ENCODE measurements at regions not wholly inside any gene's neighbourhood (a gene's known extent, or its start where the extent isn't known, plus 50 kb on each side); places are given as distances from the start of the nearest gene placed in this dataset.
"Not testable (repeated sequence)": the region's sequence is repeated elsewhere in the genome, so short reads cannot be mapped to it uniquely, and the experiment has no call there.

DNA sequence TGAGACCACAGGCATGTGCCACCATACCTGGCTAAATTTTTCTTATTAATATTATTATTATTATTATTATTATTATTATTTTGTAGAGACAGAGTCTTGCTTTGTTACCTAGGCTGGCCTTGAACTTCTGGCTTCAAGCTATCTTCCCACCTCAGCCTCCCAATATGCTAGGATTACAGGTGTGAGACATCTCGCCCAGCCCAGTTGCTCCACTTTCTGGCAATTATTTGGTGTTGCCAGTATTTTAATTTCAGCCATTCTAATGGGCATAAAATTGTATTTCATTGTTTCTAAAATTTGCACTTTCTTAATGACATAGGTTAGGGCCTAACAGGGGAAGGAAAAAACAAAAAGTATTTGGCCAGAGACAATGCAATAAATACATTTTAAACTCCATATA lies 1217.6 kb upstream of the ALCAM start:
- Histone ChIP-seq H3K9me3 (no peaks in the 10 kb centered on the region), H3K27me3 (no peaks in the 10 kb centered on the region), H3K4me3 (no peak overlapping the region), H3K36me3 (no peaks in the 10 kb centered on the region)
- DNase-seq = no peak

GRCh38 chr3:104150724-104151123 lies 1216.0 kb upstream of the ALCAM start:
- Histone ChIP-seq H3K9me3 (no peaks in the 10 kb centered on the region), H3K36me3 (no peaks in the 10 kb centered on the region), H3K27me3 (no peaks in the 10 kb centered on the region), H3K4me3 (no peak overlapping the region)
- no peak for DNase-seq

- no peak for DNase-seq
- no peaks in the 10 kb centered on the region for H3K27me3 ChIP-seq
These were observed 1211.8 kb upstream of the ALCAM start for GRCh38 chr3:104154896-104155295.

DNA sequence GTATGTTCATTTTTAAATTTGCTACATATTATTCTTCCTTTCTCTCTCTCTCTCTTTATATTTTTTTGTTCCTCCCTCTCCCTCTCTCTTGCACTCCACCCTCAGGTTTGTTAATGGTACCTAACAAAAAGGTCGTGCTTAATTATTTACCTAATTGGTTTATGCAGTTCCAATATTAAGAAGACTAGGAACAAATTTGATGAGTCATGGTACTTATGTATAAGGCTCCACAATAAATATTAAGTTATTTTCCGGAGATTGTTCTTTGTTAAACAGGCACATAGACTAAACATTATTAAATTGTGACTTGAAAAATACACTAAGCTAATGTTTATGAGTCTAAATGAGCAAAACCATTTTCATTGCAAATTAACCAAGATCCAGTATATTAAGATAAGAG lies 1200.8 kb upstream of the ALCAM start:
- Histone ChIP-seq H3K9me3 (peaks cover 15% of the 10 kb centered on the region), H3K36me3 (no peaks in the 10 kb centered on the region), H3K4me3 (no peak overlapping the region), H3K27me3 (no peaks in the 10 kb centered on the region)
- no peak for DNase-seq

More at GRCh38 chr3:104154896-104155295, 1211.8 kb upstream of the ALCAM start:
- H3K9me3 ChIP-seq = no peaks in the 10 kb centered on the region
- H3K4me3 ChIP-seq = no peak overlapping the region
- no peaks in the 10 kb centered on the region for H3K36me3 ChIP-seq

- no peak overlapping the region for H3K4me3 ChIP-seq
- no peak for DNase-seq
- no peaks in the 10 kb centered on the region for H3K36me3 ChIP-seq
- H3K27me3 ChIP-seq = no peaks in the 10 kb centered on the region
- H3K9me3 ChIP-seq = peaks cover 15% of the 10 kb centered on the region
These were observed 1198.3 kb upstream of the ALCAM start for GRCh38 chr3:104168386-104168785.

DNA sequence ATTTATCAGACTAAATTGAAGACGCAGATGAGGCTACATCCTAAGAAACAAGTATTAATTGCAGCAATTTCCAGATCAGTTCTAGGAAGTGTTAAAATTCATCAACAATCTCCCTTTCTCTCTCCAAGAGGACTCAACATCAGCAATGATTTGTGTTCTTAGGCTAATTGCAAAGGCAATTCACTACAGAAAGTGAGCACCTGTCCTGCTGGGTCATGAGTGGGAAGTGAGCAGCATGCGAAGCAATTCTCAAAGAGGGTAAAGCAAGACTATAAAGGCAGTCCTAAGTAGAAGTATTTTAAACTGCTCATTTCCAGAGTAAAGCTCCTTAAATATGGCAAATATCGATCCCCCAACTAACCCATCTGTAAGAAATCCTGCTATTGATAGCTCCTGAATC lies 1191.0 kb upstream of the ALCAM start:
- Histone ChIP-seq H3K4me3 (no peak overlapping the region), H3K27me3 (no peaks in the 10 kb centered on the region), H3K36me3 (no peaks in the 10 kb centered on the region), H3K9me3 (no peaks in the 10 kb centered on the region)
- DNase-seq = no peak

GRCh38 chr3:104176706-104177105 lies 1190.0 kb upstream of the ALCAM start:
- Histone ChIP-seq H3K36me3 (no peaks in the 10 kb centered on the region), H3K9me3 (no peaks in the 10 kb centered on the region), H3K27me3 (no peaks in the 10 kb centered on the region), H3K4me3 (no peak overlapping the region)
- no peak for DNase-seq

DNA sequence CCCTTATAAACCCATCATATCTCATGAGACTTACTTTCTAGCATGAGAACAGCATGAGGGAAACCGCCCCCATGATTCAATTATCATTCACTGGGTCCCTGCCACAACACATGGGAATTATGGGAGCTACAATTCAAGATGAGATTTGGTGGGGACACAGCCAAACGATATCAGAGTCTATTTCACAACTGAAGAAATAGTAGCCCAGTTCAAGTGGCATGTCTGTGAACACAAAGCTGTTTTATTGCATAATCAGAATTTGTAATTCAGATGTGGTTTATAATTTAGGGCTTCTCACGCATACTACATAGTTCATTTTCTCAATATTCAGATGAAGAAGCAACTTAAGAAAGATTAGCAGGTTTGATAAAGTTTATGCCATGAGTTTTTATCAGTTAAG lies 1188.0 kb upstream of the ALCAM start:
- Histone ChIP-seq H3K36me3 (no peaks in the 10 kb centered on the region), H3K9me3 (no peaks in the 10 kb centered on the region), H3K4me3 (no peak overlapping the region), H3K27me3 (no peaks in the 10 kb centered on the region)
- DNase-seq = no peak

DNA sequence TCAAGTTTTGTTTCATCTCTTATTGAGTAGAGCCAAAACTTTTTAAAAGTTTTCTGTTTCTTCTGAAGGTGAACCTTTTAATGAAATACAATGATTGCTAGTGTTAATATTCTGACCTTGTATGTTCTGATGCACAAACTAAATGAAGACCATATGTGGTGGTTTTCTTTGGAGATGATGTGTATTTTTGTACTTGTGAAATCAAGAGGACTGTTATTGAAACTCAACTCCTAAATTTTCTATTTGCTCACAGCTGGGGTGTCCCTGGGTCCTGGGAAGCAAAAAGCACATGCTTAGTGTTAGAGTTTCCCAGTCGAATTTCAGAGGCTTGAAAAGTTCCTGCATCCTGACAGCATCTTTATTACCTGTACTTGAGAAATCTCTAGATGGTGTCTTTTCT lies 1185.8 kb upstream of the ALCAM start:
- no peak overlapping the region for H3K4me3 ChIP-seq
- H3K27me3 ChIP-seq = no peaks in the 10 kb centered on the region
- H3K36me3 ChIP-seq = no peaks in the 10 kb centered on the region
- DNase-seq = no peak
- no peaks in the 10 kb centered on the region for H3K9me3 ChIP-seq

DNA sequence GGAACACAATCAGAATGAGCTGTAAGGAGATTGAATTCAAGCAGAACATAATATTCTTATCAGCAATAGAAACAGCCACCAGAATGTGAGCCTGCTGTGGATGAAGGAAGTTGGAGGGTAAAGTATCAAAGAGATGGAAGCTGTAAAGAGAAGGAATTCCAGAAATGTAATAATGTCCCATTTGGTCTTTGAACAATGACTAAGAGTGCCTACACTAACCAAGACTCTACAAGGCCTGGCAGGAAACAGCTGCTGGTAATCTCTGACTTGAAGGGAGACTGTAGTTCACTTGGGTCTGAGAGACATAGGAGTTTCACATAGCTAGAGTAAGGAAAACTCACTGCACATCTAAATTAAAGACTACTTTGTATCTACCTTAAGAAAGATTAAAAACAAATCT lies 1176.0 kb upstream of the ALCAM start:
- Histone ChIP-seq H3K4me3 (no peak overlapping the region), H3K36me3 (no peaks in the 10 kb centered on the region), H3K9me3 (no peaks in the 10 kb centered on the region), H3K27me3 (no peaks in the 10 kb centered on the region)
- DNase-seq = no peak

- DNase-seq = no peak
- Histone ChIP-seq H3K9me3 (no peaks in the 10 kb centered on the region), H3K36me3 (no peaks in the 10 kb centered on the region), H3K27me3 (no peaks in the 10 kb centered on the region), H3K4me3 (no peak overlapping the region)
These were observed 1168.6 kb upstream of the ALCAM start for GRCh38 chr3:104198131-104198530.

DNA sequence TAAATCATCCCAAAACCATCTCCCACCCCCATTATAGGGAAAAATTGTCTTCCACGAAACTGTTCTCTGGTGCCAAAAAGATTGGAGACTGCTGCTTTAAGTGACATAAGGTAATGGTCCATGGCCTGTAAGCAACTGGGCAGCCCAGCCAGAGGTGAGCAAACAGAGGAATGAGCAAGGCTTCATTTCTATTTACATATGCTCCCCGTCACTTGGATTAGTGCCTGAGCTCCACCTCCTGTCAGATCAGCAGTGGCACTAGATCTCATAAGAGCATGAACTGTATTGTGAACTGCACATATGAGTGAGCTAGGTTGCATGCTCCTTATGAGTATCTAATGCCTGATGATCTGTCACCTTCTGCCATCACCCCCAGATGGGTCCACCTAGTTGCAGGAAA lies 1159.8 kb upstream of the ALCAM start:
- Histone ChIP-seq H3K4me3 (no peak overlapping the region), H3K36me3 (no peaks in the 10 kb centered on the region), H3K9me3 (no peaks in the 10 kb centered on the region), H3K27me3 (no peaks in the 10 kb centered on the region)
- no peak for DNase-seq

GRCh38 chr3:104214277-104214676 lies 1152.4 kb upstream of the ALCAM start:
- Histone ChIP-seq H3K9me3 (no peaks in the 10 kb centered on the region), H3K27me3 (no peaks in the 10 kb centered on the region), H3K36me3 (no peaks in the 10 kb centered on the region), H3K4me3 (no peak overlapping the region)
- no peak for DNase-seq

GRCh38 chr3:104214937-104215336 lies 1151.8 kb upstream of the ALCAM start:
- Histone ChIP-seq H3K4me3 (no peak overlapping the region), H3K36me3 (no peaks in the 10 kb centered on the region), H3K9me3 (no peaks in the 10 kb centered on the region), H3K27me3 (no peaks in the 10 kb centered on the region)
- DNase-seq = no peak

DNA sequence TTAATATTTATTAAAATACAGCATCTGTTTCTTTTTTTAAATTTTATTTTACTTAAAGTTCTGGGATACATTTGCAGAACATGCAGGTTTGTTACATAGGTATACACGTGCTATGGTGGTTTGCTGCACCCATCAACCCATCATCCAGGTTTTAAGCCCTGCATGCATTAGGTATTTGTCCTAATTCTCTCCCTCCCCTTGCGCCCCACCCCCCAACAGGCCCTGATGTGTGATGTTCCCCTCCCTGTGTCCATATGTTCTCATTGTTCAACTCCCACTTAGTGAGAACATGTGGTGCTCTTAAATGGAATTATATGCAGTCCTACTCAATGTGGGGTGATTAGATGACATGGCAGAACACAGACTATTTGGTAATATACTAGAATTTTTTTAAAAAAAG lies 1147.7 kb upstream of the ALCAM start:
- H3K27me3 ChIP-seq, DNase-seq, H3K9me3 ChIP-seq, H3K4me3 ChIP-seq, H3K36me3 ChIP-seq: not testable (repeated sequence)

DNA sequence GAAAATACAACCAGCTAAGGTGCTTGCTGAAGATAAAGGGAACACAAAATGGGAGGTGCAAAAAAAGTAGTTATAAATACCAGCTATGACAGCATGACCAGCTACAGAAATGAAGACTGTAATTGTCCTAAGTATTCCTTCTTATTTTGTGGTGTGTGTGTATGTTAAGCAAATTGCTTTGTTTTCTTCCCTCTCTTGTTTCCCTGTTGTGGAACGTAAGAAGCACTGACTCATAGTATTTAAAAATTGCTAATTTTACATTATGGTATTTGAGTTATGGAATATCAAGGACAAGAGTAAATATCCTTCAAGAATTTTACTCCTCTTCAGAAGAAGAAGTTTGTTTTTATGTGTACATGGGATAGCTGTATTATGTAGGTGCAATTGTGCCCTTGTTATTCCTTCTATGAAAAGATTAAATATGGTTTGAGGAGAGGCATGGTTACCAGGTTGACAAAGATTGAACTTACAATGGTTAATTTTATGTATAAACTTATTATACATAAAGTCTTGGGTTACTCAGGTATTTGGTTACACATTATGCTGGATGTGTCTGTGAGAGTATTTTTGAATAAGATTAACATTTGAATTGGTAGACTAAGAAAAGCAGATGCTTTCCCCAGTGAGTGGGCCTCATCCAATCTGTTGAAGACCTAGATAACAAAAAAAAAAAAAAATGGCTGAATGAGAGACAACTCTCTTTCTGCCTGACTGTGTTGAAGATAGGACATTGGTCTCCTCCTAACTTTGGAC lies 1132.1 kb upstream of the ALCAM start:
- Histone ChIP-seq H3K4me3 (no peak overlapping the region), H3K36me3 (no peaks in the 10 kb centered on the region), H3K9me3 (no peaks in the 10 kb centered on the region), H3K27me3 (no peaks in the 10 kb centered on the region)
- no peak for DNase-seq

DNA sequence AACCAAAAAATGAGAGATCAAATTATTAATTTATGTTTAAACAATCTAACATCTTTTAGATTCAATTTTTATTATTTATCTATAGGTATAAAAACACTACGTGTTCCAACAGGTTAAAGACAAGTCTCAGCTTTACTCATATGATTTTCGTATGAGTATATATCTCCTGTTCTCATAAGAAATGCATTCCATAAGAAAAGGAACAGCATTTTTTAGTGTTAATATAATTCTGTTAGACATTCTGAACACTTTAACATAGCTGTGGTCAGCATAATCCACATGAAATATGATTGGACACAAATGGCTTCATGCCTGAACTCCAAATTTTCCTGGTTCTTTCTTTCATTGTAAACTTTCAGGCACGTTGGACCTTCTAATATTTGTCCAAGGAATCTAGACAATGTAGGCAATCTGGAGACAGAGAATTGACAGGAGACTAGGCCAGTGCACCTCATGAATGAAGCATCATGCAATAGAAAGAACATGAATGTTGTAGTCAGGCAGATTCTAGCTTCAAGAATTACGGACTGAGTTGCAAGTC lies 1122.0 kb upstream of the ALCAM start:
- no peaks in the 10 kb centered on the region for H3K36me3 ChIP-seq
- H3K27me3 ChIP-seq = no peaks in the 10 kb centered on the region
- DNase-seq = no peak
- H3K9me3 ChIP-seq = no peaks in the 10 kb centered on the region
- no peak overlapping the region for H3K4me3 ChIP-seq

DNA sequence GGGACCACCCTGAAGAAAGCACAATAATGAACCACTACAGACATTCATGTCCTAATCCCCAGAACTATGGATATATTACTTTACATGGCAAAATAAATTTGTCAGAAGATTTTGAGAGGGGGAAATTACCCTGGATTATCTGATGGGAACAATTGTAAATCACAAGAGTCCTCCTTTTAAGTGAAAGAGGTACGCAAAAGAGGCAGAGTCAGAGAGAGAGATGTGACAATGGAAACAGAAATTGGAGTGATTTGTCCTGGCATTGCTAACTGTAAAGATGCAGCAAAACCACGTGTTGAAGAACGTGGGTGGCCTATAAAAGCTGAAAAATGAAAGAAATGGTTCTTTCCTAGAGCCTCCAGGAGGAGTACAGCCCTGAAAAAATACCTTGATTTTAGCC lies 1121.4 kb upstream of the ALCAM start:
- Histone ChIP-seq H3K4me3 (no peak overlapping the region), H3K36me3 (no peaks in the 10 kb centered on the region), H3K27me3 (no peaks in the 10 kb centered on the region), H3K9me3 (no peaks in the 10 kb centered on the region)
- no peak for DNase-seq
